NCI-H1417 treated with DMSO at 0.1 percent for 48 hours (cell line): ENCODE measurements at regions not wholly inside any gene's neighbourhood (a gene's known extent, or its start where the extent isn't known, plus 50 kb on each side); places are given as distances from the start of the nearest gene placed in this dataset.

Experiments
- DNase-seq: peaks from one replicate; lab custom pipeline; 2025; lab: John Stamatoyannopoulos, UW

DNA sequence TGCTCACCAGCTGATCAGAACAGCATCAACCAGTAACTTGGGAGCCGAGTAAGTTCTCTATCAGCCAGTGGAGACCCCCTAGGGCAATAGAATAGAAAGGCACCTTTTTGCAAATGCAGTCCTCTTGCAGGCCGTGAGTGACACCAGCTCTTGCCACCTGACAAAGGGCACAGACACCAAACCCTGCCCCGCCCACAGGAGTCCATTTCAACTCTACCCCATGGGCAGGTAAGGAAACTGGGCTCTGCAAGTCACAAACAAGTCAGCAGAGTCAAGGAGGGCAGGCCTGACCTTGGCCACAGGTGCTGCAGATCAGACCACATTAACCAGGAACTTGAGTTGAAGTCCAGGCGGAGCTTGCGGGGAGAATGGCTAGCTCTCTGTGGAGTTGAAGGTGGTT lies 77.4 kb upstream of the SPATA13 start:
- DNase-seq: no peak

DNA sequence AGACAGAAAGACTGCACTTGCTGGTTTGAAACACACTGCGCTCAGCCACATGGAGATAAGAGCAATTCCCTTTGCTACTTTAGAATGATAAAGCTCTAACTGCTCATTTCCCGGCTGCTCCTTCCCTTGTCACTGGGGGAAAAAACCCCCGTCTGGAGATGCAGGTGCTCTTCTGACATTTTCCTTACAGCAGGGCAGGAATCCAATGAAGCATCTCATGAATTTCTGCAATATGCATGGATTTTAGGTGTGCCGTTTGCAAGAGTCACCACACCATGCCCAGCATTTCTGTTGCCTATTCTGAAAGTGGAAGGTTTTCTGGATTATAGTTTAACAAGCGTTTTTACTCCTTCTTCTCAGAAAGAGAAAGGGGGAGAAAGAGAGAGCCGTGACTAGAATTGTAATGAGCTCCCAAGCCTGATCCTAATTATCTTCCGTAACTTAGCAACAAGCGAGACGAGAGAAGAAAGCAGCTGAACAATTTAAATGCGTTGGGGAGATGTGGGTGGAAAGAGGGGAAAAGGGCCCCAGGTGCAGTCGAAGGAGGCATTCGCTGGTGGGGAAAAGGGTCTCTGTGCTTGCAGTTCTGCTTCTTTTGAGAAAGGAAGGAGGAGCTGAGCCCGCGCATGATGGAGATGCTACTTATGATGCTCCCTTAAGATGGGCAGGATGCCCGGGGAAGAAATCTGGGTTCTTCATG lies 76.6 kb upstream of the SPATA13 start:
- DNase-seq: peak; percentile 76

DNA sequence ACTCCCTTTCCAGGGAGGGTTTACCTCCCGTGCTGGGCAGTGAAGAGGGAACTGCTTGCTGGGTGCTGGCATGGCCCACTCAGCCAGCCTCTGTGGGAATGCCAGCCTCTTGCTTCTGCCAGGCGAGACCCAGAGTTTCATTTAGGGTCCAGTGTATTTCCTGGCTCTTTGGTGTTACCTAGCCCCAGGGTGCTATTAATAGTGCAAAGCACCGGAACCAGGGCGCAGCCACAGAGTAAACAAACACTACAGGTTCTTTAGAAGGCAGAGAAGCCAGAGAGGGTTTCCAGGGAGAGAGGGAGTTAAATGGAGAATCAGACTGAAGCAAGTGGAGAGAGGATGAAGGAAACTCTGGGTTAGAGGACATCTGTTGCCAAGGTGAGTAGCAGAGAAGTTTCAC lies 74.9 kb upstream of the SPATA13 start:
- DNase-seq: peak; percentile 22

DNA sequence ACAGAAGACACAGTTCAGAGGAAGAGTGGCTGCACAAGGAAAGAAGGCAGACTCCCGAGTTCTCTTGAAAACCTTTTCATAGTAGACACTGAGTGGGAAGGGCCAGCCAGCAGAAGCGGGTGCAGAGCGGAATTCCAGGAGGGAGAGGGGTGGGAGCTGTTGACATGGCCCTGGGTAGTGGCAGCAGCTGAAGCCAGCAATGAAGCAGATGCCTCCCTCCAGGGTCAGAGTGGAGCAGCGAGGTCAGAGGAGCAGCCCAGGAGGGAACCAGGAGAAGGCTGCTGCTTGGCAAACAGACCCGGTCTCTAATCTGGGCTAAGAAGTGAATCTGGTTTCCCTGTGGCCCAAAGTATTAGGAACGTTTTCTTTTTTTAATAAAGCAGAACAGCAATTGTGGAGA lies 73.9 kb upstream of the SPATA13 start:
- no peak for DNase-seq

DNA sequence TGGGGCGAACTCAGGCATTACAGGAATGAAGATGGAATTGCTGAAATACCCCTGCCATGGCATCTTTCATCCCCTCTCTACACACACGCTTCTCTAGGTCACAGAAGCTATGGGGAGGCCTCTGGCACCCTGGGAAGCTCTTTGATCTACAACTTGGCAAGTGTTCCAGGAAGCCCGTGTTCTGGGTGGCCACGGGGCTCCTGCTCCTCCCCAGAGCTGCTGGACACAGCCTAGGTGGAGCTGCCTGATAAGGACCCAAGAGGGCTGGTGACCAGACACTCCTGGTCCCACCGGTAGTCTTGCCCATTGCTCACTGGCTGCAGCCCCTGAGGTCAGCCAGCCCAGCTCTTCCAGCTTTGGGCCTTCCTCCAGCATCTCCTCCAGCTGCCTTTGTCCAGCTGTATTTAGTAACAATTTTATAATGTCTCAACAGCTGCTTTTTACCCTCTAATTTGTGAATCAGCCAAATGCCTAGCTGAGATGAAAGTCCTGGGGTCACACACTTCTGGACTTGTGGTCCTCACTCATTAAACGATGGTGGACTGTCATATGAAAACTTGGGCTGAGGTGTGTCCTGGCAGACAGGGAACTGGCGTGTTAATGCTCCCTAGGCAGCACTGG lies 72.8 kb upstream of the SPATA13 start:
- no peak for DNase-seq

DNA sequence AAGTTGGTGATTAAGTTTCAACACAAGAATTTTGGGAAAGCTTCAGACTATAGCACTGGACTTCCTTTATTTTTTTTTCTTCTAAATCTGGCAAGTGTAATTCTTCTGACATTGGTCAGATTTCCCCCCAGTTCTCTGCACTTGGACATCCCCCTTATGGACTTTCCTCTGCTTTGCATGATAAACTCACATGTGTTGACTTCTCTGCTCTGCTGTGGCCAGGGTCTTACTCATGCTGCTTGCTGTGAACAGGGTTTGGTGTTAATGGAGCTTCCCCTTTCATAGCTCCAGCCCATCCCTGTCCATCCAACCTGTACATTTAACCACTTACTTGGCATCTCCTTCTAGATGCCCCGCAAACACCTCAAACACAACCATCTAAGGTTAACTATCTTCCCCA lies 70.5 kb upstream of the SPATA13 start:
- no peak for DNase-seq

DNA sequence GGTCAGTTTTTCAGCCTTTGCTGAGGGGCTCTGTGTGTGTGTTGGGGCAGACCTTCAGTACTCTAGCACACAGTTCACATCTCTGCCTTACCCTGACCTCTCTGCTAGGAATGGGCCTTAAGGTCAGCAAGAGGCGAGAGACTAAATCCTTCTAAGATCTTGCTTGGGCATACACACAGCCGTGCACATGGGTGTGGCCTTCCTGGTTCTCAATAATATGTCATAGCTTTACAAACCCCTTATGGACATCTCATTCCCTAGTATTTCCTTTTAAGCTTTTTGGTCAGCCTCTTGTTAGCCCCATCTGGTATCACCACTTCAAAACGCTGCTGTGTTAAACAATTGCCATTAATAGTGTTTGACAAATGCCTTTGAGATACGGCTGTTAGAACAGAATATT lies 69.4 kb upstream of the SPATA13 start:
- no peak for DNase-seq

DNA sequence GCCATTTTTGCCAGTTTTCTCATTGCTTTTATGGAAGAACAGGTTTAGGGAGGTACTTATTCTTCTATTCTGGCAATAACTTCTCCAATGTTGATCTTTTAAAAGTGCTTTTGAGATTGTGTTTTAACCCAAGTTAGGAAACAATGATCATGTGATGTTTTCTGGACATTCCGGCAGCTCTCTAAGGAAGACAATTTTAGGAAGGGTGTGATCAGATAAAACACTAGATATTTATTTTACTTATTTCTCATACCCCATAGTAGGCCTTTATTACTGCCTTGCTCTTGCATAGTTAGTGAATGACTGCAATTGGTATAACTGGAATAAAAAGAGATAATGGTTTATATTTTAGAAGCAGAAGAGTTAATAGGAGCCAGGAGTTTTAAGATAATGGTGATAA lies 68.4 kb upstream of the SPATA13 start:
- no peak for DNase-seq

DNA sequence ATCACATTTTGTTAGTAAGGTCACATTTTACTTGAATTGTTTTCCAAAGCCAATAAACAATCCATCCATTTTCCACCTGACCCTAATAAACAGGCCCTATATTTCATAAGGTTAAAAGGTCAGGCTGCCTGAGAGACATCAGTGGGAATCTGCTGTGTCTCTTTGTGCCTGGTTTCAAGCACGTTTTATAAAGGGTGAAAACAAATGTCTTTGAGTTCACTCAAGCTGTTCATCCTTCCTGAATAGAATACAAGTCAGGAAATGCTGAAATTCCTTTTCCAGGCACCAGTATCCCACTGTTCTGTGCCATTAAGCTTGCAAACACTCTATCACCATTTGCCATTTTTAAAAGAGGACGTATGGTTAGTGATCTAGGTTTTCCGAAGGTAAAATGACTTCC lies 67.5 kb upstream of the SPATA13 start:
- no peak for DNase-seq

DNA sequence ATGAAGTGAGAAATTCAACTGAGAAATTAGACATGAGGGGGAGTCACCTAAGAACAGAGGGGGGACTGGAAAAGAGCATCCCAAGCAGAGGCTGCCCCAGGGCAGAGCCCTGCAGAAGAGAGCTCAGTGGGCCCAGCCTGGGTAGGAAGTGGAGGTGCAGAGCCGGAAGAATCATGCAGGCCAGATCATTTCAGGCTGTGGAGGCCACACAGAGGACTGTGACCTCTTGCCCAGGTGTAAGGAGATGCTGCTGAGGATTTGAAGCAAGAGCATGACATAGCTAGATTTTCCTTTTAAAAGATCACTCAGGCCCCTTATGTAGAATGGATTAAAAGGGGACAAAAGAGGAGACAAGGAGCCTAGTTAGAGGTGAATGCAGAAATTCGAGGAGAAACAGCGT lies 63.9 kb upstream of the SPATA13 start:
- DNase-seq: no peak

DNA sequence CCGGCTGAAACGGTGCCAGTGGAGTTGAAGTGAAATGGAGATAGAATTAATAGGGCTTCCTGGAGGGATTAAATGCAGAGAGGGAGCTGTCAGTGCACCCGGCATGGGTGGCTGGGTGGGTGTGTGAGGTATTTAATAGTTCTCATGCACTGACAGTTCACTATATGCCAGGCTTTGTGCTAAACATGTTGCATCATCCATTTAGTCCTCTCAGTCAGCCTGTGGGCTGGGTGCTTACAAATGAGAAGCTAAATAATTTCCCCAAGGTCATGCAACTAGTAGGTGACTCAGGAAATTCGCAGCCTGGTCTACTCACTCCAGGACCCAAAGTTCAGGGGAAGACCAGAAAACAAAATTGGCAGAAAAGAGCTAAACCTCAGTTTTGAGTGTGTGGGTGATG lies 63.5 kb upstream of the SPATA13 start:
- no peak for DNase-seq

DNA sequence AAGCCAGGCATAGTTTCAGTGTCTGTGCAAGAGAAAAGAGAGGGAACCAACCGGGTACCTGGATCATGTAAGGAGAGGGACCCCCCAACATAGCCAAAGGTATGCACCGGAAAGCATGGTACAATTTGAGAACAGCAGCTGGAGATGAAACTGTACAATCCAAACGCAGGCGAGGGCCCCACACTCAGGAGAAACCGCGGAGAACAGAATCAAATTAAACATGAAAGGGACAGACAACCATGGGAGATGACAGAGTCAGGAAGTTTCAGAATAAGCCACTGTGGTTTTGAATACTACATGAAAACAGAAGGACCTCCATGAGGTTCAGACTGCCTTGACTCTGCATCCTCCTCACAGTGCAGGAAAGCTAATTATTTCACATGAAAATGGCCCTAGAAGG lies 62.9 kb upstream of the SPATA13 start:
- no peak for DNase-seq

DNA sequence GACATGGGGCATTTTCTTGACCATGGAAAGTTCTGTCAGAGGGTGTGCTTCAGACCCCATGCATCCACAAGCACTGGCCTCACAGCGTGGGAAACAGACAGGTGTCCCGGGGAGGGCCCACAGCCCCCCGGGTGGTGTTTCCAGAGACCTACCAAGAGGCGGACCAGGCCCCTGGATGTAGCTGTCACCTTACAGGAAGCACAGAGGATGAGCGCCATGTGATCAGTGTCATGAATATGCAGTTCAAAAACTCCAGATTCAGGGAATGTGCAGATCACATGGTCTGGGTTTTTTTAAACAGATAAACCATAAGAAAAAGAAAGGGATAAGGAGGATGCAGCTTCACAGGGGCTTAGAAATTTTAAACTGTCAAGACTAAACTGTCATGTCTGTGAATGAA lies 61.0 kb upstream of the SPATA13 start:
- no peak for DNase-seq

DNA sequence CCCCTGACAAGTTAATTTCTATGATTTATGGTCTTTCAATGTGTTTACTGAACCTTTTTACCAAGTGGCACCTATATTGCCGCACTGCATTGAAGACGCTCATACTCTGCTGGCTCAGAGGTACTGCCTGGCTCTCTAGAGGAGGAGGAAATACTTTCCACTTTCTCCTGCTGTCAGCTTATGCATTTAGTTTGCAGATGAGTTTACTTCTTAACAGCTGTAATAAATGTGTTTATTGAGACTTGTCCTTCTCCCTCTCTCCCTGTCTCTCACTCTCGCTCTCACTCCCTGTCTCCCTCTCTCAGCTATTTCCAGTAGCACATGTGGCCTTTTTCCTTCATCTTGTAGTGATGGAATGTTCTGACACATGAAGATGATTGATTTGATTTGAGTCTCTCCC lies 60.3 kb upstream of the SPATA13 start:
- no peak for DNase-seq

DNA sequence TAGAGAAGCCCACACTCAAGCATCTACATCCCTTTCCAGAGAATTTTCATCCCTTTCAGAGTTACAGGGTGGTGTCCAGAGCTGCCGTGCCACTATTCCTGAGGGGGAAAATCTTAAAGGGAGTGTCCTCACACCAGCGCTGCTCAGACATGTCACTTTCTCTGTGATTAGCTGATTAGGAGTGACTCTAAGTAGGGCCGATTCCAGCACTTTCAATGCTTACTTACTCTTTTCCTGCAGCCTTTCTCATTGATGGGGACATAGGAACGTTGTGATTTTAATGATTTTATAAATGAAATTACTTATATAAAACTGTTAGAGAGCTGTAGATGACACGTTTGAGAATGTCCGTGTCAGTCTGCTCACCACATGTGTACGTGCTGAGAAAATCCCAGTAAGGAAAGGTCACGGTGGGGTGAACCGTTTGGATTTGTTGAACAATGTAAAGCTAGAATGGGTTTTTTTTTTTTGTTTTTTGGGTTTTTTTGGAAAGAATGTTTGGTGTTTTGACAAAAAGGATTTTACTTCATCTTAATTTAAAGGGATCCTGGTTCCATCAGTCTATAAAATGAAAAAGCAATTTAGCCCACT lies 56.6 kb upstream of the SPATA13 start:
- no peak for DNase-seq

DNA sequence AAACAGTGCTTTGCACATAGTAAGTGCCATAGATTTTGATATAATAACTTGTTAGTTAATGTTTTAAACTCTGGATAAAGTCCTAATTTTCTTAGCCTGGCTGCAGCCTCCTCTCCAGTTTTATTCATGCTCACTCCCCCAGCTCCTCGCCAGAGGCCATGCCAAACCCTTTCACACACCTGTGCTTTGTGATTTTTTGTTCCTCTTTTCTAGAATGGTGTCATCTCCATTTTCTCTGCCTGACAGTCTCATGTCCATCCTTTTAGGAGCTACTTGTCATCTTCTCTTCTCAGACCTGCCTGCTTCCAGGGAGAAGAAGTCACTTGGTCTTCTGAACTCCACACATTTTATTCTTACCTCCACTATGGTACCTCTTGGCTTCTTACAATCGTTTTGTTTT lies 55.8 kb upstream of the SPATA13 start:
- no peak for DNase-seq

DNA sequence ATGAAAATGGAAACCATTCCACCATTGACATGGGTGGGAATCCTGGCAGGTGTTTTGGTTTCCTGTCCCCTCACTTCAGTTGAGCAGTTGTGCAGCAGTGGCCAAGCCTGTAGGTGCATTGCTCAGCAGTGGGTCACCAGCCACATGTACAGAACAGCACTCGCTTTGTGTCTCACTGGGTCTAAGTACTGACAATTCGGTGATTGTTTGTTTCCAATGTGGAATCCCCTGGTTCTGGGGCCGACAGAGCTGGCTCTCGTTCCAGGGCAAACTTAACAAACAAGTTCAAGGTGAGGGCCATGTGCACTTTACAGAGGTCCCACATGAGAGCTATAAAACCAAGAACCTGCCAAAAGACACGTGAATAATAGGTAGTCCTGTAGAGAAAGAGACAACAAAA lies 54.1 kb upstream of the SPATA13 start:
- no peak for DNase-seq

DNA sequence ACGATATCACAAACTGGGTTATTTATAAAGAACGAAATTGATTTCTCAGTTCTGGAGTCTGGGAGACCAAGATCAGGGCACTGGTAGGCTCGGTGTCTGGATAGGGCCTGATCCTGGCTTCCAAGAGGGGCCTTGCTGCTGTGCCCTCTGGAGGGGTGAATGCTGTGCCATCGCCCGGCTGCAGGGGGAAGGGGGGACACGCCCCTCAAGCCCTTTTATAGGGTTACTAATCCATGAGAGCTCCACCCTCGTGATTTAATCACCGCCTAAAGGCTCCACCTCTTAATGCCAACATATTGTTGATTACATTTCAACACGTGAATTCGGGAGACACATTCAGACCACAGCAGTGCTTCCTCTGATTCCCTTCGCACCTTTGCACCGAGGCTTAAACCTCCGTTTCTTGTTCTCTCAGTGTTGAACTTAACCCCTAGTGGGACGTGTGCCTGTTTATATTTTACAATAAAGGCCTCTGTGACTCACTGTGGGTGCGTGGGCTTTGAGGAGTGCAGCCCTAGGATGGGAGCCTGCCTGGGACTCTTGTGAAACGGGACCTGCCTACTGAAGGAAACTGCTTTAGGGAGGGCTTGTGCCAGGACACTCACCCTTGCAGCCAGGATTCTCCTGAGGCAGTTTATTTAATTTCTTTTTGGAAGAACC lies 52.4 kb upstream of the SPATA13 start:
- DNase-seq: no peak

DNA sequence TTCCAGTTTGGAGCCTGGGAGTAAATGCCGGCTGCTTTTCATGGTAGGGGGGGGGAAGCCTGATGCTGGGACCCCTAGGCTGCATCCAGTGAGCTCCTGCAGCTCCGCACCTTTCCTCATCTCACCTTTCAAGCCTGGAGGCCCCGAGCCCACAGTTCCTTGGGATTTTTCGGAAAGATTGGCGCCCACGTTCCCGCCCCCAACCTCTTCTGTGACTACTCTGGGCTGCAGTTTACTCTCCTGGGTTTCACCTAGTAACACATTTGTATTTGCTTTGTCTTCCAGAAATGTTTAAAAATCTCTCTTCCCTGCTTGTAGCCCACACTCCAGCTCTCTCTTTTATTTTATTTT lies 51.9 kb upstream of the SPATA13 start:
- DNase-seq: no peak

DNA sequence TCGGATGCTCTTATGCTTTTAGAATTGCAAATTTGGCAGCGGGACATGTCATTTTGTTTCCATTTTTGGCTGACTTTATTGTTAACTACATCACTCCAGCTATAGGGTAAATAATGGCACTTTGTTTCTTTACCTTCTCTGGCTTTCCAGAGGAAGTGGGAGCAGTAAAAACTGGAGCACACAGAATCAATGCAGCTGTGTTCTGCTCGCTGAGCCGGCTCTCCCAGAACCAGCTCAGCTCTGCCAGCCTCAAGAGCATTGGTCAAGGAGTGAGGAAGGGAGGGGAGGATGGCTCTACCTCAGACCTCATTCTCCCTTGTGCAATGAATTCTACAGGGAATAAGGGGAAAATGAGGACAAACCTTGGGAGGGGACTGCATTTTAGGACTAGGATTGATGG lies 50.5 kb upstream of the SPATA13 start:
- DNase-seq: no peak
